OCI-LY1 (cell line): ENCODE measurements at regions not wholly inside any gene's neighbourhood (a gene's known extent, or its start where the extent isn't known, plus 50 kb on each side); places are given as distances from the start of the nearest gene placed in this dataset.

Experiments used
- H2AFZ ChIP-seq: fragments of 200-600 bp; sonication (generic), shearing (Covaris generic); 2 replicates; pipeline ENCODE4 v1.6.0; 2014; ENCODE audit warnings: antibody characterized with exemption, mild to moderate bottlenecking, low read length
- H3F3A ChIP-seq: fragments of 200-600 bp; sonication (generic), shearing (Covaris generic); 2 replicates; pipeline ENCODE4 v1.6.0; 2014; ENCODE audit warnings: mild to moderate bottlenecking, antibody characterized with exemption, low read length, moderate library complexity; ENCODE audit not compliant: insufficient read depth
- H3K27ac ChIP-seq: fragments of 200-600 bp; sonication (generic); 2 replicates; pipeline ENCODE4 v1.5.1; 2014; ENCODE audit warnings: low read length, mixed run types, mild to moderate bottlenecking, low read depth; ENCODE audit not compliant: poor library complexity, severe bottlenecking
- H3K27me3 ChIP-seq: fragments of 200-600 bp; sonication (generic); 2 replicates; pipeline ENCODE4 v1.6.0; 2014; ENCODE audit warnings: antibody characterized with exemption, mild to moderate bottlenecking, low read length, moderate library complexity; ENCODE audit not compliant: insufficient read depth
- H3K36me3 ChIP-seq: fragments of 200-600 bp; sonication (generic); 2 replicates; pipeline ENCODE4 v1.6.1; 2014; ENCODE audit warnings: mild to moderate bottlenecking, antibody characterized with exemption, low read length, moderate library complexity, mixed read lengths; ENCODE audit not compliant: insufficient read depth
- H3K4me1 ChIP-seq: fragments of 200-600 bp; sonication (generic); 2 replicates; pipeline ENCODE4 v1.5.1; 2014; ENCODE audit warnings: mild to moderate bottlenecking, low read length, moderate library complexity; ENCODE audit not compliant: insufficient read depth, severe bottlenecking
- H3K4me2 ChIP-seq: fragments of 200-600 bp; sonication (generic), shearing (Covaris generic); 2 replicates; pipeline ENCODE4 v1.6.1; 2014; ENCODE audit warnings: low read length
- H3K4me3 ChIP-seq: fragments of 200-600 bp; sonication (generic); 2 replicates; pipeline ENCODE4 v1.5.1; 2014; ENCODE audit warnings: low read length, low read depth, mild to moderate bottlenecking, mixed read lengths; ENCODE audit not compliant: poor library complexity, severe bottlenecking
- H3K79me2 ChIP-seq: fragments of 200-600 bp; shearing (Covaris generic); 2 replicates; pipeline ENCODE4 v1.6.1; 2016; ENCODE audit warnings: mixed run types, low read length, mixed read lengths; ENCODE audit not compliant: insufficient read depth
- H3K9ac ChIP-seq: fragments of 200-600 bp; sonication (generic), shearing (Covaris generic); 2 replicates; pipeline ENCODE4 v1.6.1; 2014; ENCODE audit warnings: mild to moderate bottlenecking, low read length, mixed read lengths
- H3K9me2 ChIP-seq: fragments of 200-600 bp; sonication (generic), shearing (Covaris generic); 2 replicates; pipeline ENCODE4 v1.6.1; 2014; ENCODE audit warnings: low read depth, mild to moderate bottlenecking, low read length, mixed read lengths
- H3K9me3 ChIP-seq: fragments of 200-600 bp; shearing (Covaris generic); 2 replicates; pipeline ENCODE4 v1.6.1; 2014; ENCODE audit warnings: low read length, mixed read lengths
- H4K20me1 ChIP-seq: fragments of 200-600 bp; sonication (generic), shearing (Covaris generic); 2 replicates; pipeline ENCODE4 v1.6.0; 2016; ENCODE audit warnings: mild to moderate bottlenecking, low read length; ENCODE audit not compliant: insufficient read depth
- CTCF ChIP-seq: fragments of 200-600 bp; sonication (generic), shearing (Covaris generic); IDR thresholded peaks from 2 replicates; pipeline ENCODE4 v1.5.1; 2017; ENCODE audit warnings: mild to moderate bottlenecking, antibody characterized with exemption, low read length, moderate library complexity, mixed read lengths
- EZH2 ChIP-seq: fragments of 200-600 bp; sonication (generic), shearing (Covaris generic); IDR thresholded peaks from 2 replicates; pipeline ENCODE4 v1.8.0; 2017; ENCODE audit warnings: borderline replicate concordance, mixed run types, mild to moderate bottlenecking, antibody characterized with exemption, low read length, moderate library complexity, mixed read lengths

DNA sequence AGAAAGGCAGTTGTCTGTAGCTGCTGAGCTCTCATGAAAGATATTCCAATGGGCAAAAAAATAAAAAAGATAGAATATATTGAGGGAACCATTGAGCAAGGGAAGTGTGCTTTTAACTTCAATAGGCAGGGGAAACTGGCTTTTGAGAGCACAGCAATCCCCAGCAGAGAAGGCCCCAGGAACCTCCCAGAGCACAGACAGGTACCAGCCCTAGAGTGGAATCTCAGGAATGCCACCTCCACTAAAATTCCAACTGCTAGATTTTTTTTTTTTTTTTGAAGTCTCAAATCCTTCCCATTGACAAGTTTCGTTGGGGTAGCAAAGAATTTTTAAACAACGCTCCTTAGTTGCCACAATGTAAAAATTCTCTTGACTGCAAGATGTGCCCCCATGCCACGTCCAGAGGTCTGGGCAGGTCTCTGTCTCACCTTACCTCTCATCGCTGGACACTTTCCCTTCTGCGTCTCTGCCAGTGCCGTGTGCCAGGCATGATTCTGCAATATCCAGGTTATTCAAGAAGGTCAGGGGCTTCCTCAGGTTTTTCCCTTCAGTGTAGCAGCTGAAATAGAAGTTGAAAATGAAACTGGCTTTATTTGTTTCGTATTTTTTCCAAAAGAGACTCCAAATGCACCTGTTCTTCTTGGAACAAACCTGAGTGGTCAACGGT, 64.2 kb upstream of the IRX1 start:
- Histone ChIP-seq H3K9ac (no peak overlapping the region), H3K4me3 (no peak overlapping the region), H3K79me2 (no peaks in the 10 kb centered on the region), H3K9me2 (no peaks in the 10 kb centered on the region), H3F3A (no peaks in the 10 kb centered on the region), H4K20me1 (no peaks in the 10 kb centered on the region), H3K4me2 (no peak overlapping the region), H3K27me3 (no peaks in the 10 kb centered on the region), H2AFZ (no peak overlapping the region), H3K9me3 (no peaks in the 10 kb centered on the region), H3K27ac (no peak overlapping the region), H3K36me3 (no peaks in the 10 kb centered on the region), H3K4me1 (no peaks in the 10 kb centered on the region)
- TF ChIP-seq EZH2, result no peak
- TF ChIP-seq CTCF, result no peak

GRCh38 chr5:3530251-3530650, 65.4 kb upstream of the IRX1 start:
- Histone ChIP-seq H3K36me3 (no peaks in the 10 kb centered on the region), H3F3A (no peaks in the 10 kb centered on the region), H3K4me3 (no peak overlapping the region), H3K4me2 (no peak overlapping the region), H3K27me3 (no peaks in the 10 kb centered on the region), H3K4me1 (no peaks in the 10 kb centered on the region), H3K27ac (no peak overlapping the region), H2AFZ (no peak overlapping the region), H3K9me2 (no peaks in the 10 kb centered on the region), H3K9me3 (no peaks in the 10 kb centered on the region), H3K9ac (no peak overlapping the region), H3K79me2 (no peaks in the 10 kb centered on the region), H4K20me1 (no peaks in the 10 kb centered on the region)
- TF ChIP-seq EZH2 (no peak), CTCF (no peak)

DNA sequence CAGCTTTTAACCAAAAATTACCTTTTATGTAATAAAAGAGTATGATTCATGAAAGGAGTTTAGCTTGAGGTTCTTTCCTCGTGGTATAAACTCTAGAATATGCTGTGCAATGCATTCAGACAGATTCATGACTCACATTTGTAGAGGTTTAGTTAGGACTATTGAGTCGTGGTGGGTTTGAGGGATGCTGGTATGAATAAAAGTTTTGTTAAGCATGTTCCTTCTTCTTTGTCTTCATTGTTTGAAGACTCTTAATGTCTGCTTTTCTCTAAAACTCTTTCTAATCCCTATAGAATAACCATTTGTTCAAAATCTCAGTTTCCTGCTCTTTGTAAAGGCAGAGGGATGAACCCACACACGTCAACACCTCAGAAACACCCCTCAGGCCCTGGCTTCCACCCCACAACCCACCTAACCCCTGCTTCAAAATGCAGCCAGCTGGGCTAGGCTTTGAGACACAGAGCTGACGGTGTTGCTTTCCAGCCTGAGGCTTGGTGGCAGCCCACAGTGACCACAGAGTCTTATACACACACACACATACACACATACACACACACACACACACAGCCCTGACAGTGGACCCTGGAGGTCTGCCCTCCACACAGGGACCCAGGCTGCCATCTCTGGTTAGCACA, 69.0 kb upstream of the IRX1 start:
- H3K27me3 ChIP-seq, result no peaks in the 10 kb centered on the region
- H3K79me2 ChIP-seq, result no peaks in the 10 kb centered on the region
- H2AFZ ChIP-seq, result no peak overlapping the region
- no peak for TF ChIP-seq CTCF
- no peaks in the 10 kb centered on the region for H3K9me2 ChIP-seq
- H3K4me2 ChIP-seq, result no peak overlapping the region
- no peak overlapping the region for H3K27ac ChIP-seq
- no peak overlapping the region for H3K9ac ChIP-seq
- H3K4me3 ChIP-seq, result no peak overlapping the region
- no peaks in the 10 kb centered on the region for H3K4me1 ChIP-seq
- H4K20me1 ChIP-seq, result no peaks in the 10 kb centered on the region
- no peaks in the 10 kb centered on the region for H3K9me3 ChIP-seq
- no peaks in the 10 kb centered on the region for H3F3A ChIP-seq
- no peaks in the 10 kb centered on the region for H3K36me3 ChIP-seq
